ENCODE measurements at regions not wholly inside any gene's neighbourhood (a gene's known extent, or its start where the extent isn't known, plus 50 kb on each side); places are given as distances from the start of the nearest gene placed in this dataset.

GRCh38 chr1:232891656-232892317, 58.6 kb upstream of the NTPCR start:
- DNase-seq (ENCODE audit: low read depth in 1 of 2, low spot score in 2 of 2) (no peak), FAIRE-seq (no peak)
- Histone ChIP-seq H4K20me1 (replicated peaks in 1 of 2; ENCODE audit: control insufficient read depth in 1 of 2, insufficient read depth in 2 of 2, low read length in 2 of 2) (no peaks in the 10 kb centered on the region), H3K23me2 (ENCODE audit: low read depth, low read length) (no peaks in the 10 kb centered on the region), H3K18ac (ENCODE audit: extremely low read depth, low read length) (no peak overlapping the region), H3K14ac (ENCODE audit: insufficient read length) (no peak overlapping the region), H3K79me1 (ENCODE audit: low read depth, low read length) (no peaks in the 10 kb centered on the region), H3K9me3 (ENCODE audit: insufficient read depth in 2 of 2, low read depth in 1 of 2, low read length in 1 of 2) (peaks cover 6% of the 10 kb centered on the region in 2 experiments; a peak in 3 of 4 replicates), H2AFZ (ENCODE audit: low read length) (no peak overlapping the region), H4K5ac (ENCODE audit: insufficient read length, low read depth, low read length) (no peak overlapping the region), H3K23ac (ENCODE audit: insufficient read length) (no peak overlapping the region), H2BK120ac (replicated peaks; ENCODE audit: low read depth, low read length) (no peak overlapping the region), H2AK5ac (ENCODE audit: low read depth, low read length) (no peak overlapping the region), H2BK15ac (ENCODE audit: low read length) (no peak overlapping the region), H4K8ac (ENCODE audit: extremely low read depth, insufficient read depth, low read length) (no peak overlapping the region), H2BK5ac (ENCODE audit: low read depth, low read length) (no peak overlapping the region), H4K91ac (replicated peaks; ENCODE audit: insufficient read length, low read length) (no peak overlapping the region), H3K4ac (replicated peaks; ENCODE audit: insufficient read length, low read depth, low read length) (no peak overlapping the region), H3K27me3 (replicated peaks in 1 of 4; ENCODE audit: control insufficient read depth in 3 of 4, extremely low read depth in 1 of 4, insufficient read depth in 3 of 4, low read length in 3 of 4) (no peaks in the 10 kb centered on the region), H3K27ac (ENCODE audit: low read depth, low read length) (no peak overlapping the region), H3K36me3 (ENCODE audit: control insufficient read depth in 2 of 4, insufficient read depth in 4 of 4, low read length in 3 of 4) (no peaks in the 10 kb centered on the region), H3K9ac (replicated peaks in 1 of 4; ENCODE audit: extremely low read depth in 1 of 4, low read depth in 3 of 4, low read length in 3 of 4) (no peak overlapping the region), H3K56ac (replicated peaks; ENCODE audit: insufficient read length, low read depth, low read length) (no peak overlapping the region), H2BK20ac (ENCODE audit: low read length) (no peak overlapping the region), H2BK12ac (ENCODE audit: low read depth, low read length) (no peak overlapping the region), H3K4me2 (ENCODE audit: insufficient read depth in 1 of 2, low read depth in 2 of 2, low read length in 2 of 2) (no peak overlapping the region), H3K79me2 (ENCODE audit: control insufficient read depth in 1 of 2, insufficient read depth in 2 of 2, low read length in 2 of 2) (no peaks in the 10 kb centered on the region), H3K4me1 (replicated peaks in 1 of 4; ENCODE audit: control insufficient read depth in 3 of 4, insufficient read depth in 4 of 4, low read length in 3 of 4) (peaks cover 0 to under 1% (median 0%) of the 10 kb centered on the region in 4 experiments; a peak in 1 of 7 replicates), H3K4me3 (ENCODE audit: extremely low read depth in 1 of 4, insufficient read depth in 2 of 4, low read depth in 3 of 4, low read length in 4 of 4) (no peak overlapping the region)
- 93% methylated on average over 6 of the region's 6 CpGs; no CpG with 5 or more reads in 1 of the 2 experiments for WGBS, 2 experiments (ENCODE audit: extremely low coverage in 1 of 2, insufficient coverage in 1 of 2, insufficient read length in 1 of 2, insufficient replicate concordance in 2 of 2, low coverage in 1 of 2, low lambda C conversion rate in 2 of 2, missing lambda C conversion rate in 1 of 2)
- ChIA-PET POLR2A (ENCODE audit: partially characterized antibody) (no interaction called here), CTCF (ENCODE audit: partially characterized antibody) (interaction anchor here (1.2 to 7.3 kb wide), 4 partner anchors 11 to 416 kb away, joined by 3 to 47 read pairs (median 4); no protein-coding TSS in a partner anchor)
- TF ChIP-seq TAF7 (optimal IDR thresholded peaks at IDR 0.05; ENCODE audit: borderline replicate concordance, low read depth, low read length) (no peak), RAD21 (IDR thresholded peaks at IDR 0.05 in 1 of 2, conservative IDR thresholded peaks at IDR 0.05 in 1 of 2; ENCODE audit: low read depth in 2 of 2, low read length in 2 of 2) (no peak), SP2 (IDR thresholded peaks at IDR 0.05; ENCODE audit: low read length) (no peak), CEBPB (IDR thresholded peaks at IDR 0.05; ENCODE audit: low read depth, low read length) (no peak), RFX5 (IDR thresholded peaks at IDR 0.05; ENCODE audit: borderline replicate concordance, low read depth, low read length) (no peak)
